Breast epithelium (tissue), 3 donors: ENCODE measurements at regions not wholly inside any gene's neighbourhood (a gene's known extent, or its start where the extent isn't known, plus 50 kb on each side); places are given as distances from the start of the nearest gene placed in this dataset.

Experiments used
- POLR2A ChIP-seq: fragments of 450-650 bp; IDR thresholded peaks from one replicate; pipeline ENCODE4 v1.6.1; 2016; ENCODE audit warnings: antibody characterized with exemption, mild to moderate bottlenecking, moderate library complexity
- POLR2AphosphoS5 ChIP-seq, 3 donors: sonication (generic); formaldehyde crosslinking; IDR thresholded peaks; one replicate each; pipeline ENCODE4 v1.6.1; 2017; ENCODE audit warnings: antibody characterized with exemption in 3 of 3
- TF ChIP-seq, protein P1 (sequence below), 3 donors: fragments of 450-650 bp; IDR thresholded peaks; one replicate each; pipeline ENCODE4 v1.5.1; 2016 to 2017; ENCODE audit warnings: antibody characterized with exemption in 3 of 3, mild to moderate bottlenecking in 3 of 3, moderate library complexity in 3 of 3

DNA sequence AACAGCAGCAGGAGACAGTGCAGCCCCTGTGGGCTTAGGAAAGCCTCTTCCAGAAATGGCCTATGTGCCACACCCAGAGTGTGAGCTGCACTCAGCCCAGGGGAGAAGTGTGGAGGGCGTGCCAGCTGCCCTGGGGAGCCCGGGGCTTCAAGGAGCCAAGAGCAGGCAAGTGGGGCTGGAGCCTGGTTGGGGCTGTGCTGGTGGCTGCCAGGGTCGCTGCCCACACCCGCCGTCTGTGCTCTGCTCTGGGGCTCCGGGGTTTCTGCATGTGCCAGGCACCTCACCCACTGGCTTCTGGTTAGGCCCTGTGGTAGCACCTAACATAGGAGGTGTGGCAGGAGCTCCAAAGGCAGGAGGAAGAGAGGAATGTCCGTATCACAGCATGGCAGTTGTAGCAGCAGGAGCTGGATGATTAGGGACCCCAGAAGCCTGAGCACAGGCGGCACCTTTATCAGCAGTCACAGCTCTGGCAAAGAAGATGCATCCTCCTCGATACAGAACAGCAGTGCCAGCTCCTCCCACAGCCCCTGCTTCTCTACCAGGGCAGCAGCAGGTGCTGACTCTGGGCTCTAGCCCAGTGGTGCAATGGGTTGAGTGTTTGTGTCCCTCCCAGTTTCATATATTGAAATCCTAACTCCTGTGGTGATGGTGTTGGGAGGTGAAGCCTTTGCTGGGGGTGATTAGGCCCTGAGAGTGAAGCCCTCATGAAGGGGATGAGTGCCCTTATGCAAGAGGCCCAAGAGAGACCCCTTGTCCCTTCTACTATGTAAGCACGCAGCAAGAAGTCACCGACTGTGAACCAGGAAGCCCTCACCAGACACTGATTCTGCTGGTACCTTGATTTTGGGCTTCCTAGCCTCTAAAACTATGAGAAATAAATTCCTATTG is 70.0 kb upstream of the KLF13 start:
- TF ChIP-seq POLR2A (no peak), POLR2AphosphoS5 (IDR thresholded peaks at IDR 0.05) (no peak)
- TF ChIP-seq, protein P1, sequence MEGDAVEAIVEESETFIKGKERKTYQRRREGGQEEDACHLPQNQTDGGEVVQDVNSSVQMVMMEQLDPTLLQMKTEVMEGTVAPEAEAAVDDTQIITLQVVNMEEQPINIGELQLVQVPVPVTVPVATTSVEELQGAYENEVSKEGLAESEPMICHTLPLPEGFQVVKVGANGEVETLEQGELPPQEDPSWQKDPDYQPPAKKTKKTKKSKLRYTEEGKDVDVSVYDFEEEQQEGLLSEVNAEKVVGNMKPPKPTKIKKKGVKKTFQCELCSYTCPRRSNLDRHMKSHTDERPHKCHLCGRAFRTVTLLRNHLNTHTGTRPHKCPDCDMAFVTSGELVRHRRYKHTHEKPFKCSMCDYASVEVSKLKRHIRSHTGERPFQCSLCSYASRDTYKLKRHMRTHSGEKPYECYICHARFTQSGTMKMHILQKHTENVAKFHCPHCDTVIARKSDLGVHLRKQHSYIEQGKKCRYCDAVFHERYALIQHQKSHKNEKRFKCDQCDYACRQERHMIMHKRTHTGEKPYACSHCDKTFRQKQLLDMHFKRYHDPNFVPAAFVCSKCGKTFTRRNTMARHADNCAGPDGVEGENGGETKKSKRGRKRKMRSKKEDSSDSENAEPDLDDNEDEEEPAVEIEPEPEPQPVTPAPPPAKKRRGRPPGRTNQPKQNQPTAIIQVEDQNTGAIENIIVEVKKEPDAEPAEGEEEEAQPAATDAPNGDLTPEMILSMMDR (IDR thresholded peaks at IDR 0.05): no peak
